CD4-positive, alpha-beta T cell treated with Interleukin-12 subunit alpha and Interleukin-12 subunit beta, for 1 hour (primary cell): ENCODE measurements at regions not wholly inside any gene's neighbourhood (a gene's known extent, or its start where the extent isn't known, plus 50 kb on each side); places are given as distances from the start of the nearest gene placed in this dataset.

ENCODE experiments used
- DNase-seq: peaks from one replicate; pipeline ENCODE4 v3.0.0-alpha.2; 2020

DNA sequence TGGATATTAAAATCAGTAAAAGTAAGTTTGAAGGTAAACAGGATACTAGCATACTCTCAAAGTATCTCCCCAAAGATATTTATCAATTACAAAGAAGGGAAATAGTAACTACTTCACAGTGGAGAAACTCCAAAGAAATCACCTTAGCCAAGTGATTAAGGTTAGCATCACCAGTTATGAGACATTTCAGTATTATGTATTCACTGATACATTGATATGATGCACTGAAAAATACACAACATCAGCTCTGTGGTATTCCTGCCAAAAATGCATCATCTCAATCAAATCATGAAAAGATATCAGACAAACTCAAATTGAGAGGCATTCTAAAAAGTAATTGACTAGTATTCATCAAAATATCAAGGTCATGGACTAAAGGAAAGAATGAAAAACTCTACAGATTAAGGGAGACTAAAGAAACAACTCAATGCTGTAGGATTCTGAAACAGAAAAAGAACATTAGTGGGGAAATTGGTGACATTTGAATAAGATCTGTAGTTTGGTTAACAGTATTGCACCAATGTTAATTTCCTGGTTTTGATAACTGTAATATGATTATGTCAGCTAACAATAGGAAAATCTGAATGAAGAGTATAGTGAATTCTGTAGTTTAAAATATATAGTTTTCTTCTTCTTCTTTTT lies 215.4 kb downstream of the UACA start:
- no peak for DNase-seq

DNA sequence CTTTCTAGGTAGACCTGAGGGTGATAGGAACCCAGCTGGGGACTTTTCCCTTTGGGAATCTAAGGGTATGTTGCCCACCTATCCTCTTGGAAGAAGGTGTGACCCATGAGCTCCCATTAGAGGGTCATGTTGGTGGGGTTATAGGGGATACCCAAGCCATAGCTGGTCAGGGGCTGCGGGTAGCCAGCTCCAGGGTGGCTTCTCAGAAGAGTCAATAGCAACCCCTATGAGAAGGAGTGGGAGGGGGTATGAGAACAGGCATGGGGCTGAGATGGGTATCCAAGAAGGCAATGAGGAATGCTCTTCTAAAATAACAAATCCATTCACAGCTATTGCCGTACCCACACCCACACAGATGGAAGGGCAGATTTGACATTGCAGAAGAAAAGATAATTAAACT lies 217.8 kb downstream of the UACA start:
- no peak for DNase-seq

DNA sequence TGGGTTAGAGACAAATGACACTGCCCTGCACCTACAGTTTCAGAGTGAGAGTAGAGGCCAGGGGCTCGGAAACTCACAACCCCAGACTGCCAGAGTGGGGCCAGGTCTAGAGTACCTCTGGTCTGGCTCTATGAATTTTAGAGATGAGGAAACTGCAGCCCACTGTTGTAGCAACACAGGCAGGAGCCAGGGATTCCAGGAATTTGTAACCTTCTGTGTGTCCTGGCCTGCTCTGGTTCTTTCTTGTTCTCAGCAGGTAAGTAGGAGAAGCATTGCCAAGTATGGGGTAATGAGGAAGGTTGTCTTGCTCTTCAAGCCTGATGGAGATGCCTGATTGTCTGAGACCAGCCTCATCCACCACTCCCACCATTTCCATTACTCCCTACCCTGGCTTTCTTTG lies 221.8 kb downstream of the UACA start:
- DNase-seq, result no peak

DNA sequence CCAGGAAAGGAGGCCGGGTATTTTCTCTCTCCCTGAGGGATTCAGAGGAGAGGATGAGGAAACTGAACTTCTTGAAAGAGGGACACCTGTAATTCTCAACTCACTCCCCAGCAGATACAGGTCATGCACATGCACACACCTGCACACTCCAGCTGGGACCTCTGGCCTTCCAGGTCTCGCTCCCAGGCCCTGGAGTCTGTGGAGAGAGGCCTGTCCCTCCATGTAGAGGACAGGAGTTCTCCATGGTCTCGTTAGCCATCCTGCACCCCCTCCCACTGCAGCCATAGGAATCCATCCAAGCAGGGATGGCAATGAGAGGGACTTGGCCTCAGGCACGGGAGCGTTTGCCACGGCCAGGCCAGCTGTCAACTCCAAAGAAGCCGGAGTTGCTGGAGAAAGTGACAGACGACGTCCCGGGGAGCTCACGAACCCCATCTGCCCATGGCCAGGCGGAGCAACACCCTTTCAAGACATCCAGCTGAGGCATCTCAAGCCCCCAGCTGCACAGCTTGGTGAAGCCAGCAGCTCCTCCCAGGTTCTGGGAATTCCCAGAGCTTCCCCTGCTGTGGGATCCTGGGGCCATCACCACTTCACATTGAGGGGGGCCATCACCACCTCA lies 223.3 kb downstream of the UACA start:
- DNase-seq, result no peak

DNA sequence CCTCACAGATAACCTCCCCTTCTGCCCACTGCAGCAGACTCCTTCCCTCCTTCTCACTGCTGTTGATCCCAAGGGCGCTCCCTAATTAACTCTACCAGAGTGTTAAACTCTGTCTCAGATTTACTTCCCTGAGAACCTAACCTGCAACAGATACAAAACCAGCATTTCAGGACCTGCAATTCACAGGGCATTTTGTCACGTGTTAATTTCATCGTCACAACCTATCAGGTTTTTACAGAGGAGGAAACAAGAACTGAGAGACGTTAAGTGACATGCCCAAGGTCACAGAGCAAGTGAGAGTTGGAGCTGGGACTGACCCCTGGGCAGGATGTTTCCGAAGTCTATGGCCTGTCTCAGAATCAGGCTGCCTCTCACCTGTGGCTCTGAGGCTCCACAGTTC lies 223.9 kb downstream of the UACA start:
- DNase-seq, result no peak

DNA sequence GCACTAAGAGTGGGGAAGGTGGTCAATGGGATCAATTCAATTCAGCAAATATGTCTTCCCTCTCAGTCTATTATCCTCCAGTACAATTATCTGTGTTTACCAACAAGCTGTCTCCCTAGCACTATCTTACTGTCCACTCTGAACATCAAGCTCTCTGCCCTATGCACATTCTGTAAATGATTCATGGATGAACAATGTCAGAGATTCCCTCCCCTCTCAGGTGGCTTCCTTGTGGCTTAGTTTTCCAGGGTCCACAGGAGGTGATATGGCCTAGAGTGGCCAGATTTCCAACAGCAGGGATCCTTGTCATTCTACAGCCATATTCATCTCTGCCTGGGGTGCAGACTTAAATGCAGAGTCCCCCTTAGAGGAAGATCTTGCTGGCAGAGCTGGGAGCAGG lies 225.1 kb downstream of the UACA start:
- no peak for DNase-seq

DNA sequence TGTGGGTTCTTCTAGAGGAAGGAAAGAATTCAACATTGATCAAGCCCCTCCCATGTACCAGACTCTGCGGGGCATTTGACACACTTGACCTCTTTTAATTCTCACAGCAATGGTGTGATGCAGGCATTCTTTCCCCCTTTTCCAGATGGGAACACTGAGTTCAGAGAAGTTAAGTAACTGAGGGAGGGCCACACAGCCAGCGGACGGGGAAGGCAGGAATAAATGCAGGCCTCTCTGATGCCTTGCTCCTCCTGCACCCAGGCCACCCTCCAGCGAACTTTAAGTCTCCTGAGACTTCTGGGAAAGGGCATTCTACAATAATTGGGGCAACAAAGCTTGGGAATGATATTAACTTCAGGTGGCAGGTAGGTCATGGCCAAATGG lies 227.4 kb downstream of the UACA start:
- DNase-seq, result no peak

DNA sequence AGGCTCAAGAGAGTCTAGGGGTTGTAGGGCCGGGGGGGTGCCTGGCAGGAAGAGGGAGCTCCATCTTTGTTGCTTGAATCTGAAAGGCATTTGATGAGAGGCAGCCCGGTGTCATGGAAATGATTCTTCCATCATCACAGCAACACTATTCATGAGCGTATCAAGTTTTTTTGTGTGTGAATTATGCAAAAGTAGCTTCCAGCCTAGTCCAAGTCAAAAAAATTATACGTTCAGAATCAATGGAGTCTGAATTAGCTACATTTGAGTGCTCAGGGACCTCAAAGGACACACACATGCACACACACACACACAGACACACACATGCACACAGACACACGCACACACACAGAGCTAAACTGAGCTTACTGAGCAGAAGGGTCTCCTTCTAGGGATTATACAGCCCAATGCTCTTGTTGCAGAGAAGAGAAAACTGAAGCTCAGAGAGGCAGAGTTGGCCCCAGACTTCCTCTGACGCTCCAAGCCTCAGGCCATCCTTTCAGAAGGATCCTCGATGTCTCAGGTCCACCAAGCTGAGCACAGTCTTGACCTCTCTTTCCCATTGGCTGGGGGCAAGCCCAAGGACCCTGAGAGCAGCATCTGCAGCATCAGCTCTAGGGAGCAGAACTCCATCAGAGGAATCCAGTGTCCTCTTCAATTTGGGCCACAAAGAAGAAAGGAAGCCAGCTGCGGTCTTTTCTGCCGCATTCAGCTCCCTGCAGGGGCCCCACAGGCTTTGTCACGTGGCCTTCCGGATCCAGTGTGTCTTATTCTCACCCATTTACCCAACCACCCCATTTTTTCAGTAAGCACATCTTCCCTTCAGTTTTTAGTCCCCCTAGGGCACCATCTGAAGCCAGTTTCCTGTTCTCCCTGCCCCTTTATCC lies 228.0 kb downstream of the UACA start:
- DNase-seq, result peak; percentile 55

DNA sequence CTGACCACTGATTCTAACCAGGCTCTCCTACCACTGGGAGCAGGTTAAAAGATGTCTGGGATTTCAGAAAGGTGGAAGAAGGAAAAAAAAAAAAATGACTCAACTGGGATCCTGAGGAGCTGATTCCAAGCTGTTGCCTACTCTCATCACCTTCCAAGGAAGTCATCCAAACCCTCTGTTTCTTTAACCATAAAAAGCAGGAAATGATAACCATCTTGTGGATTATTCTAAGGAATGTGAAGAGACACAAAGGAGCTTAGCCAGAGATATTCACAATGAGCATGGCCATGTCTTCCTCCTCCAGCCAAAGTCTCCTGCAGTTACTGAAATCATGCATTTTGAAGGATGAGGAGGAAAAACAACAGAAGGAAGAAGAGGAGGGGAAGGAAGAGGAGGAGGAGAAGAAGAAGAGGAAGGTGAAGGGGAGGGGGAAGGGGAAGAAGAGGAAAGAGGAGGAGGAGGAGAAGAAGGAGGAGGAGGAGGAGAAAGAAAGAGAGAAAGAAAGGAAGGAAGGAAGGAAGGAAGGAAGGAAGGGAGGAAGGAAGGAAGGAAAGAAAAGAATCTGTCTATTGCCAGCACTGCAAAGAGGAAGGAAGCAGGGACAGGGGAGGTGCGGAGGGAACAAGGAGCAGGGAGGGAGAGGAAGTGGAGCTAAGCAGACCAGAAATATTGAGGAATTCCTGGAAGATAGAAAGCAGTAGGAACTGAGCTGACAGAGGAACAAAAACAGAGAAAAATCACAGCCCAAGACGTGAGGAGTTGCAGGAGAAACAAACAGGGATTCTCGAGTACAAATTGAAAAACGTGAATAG lies 229.2 kb downstream of the UACA start:
- DNase-seq, result no peak

DNA sequence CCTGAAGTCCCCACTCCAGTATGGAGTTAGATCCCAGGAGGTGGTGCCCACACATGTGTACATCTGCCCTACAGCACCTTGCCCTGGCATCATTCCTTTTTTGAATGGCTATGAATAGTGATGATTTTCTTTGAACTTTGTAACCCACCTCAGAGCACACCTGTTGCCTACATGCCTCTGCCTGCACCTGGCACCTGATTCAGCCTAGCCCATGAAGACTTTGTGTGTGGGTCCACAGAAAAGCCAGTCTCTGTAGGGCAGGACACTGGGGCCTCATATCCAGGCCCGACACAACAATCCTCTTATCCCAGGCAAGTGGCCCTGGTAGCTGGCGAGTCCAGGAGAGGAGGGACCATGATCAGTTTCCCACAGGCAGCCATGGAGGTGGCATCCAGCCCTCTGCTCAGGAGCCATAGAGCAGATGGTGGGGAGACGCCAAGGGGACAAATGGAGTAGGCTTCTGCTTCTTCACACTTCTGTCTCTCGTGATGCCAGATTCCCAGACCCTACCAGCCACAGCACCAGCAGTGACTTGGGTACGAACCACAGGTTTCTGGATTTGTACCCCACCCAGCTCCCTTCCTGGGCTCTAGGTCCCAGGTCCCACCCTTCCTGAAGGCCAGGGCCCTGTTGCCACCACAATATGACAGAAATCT lies 230.7 kb downstream of the UACA start:
- DNase-seq, result no peak

DNA sequence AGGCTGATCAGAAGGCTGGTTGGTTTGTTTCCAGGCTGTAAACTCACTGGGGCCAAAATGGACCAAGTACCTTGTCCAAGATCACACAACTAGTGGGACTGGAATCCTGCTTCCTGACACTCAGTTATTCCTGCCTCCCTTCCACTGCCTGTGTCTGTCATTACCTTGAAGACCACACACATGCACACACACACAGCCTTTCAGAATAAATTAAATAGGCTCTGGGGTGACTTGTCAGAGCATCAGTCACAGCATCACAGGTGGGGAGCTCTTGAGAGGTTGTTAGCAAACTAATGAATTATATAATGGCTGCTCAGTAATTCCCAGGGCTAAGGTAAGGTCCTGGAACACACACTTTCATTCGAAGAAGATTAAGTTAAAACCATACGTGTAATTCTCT lies 231.8 kb downstream of the UACA start:
- no peak for DNase-seq

DNA sequence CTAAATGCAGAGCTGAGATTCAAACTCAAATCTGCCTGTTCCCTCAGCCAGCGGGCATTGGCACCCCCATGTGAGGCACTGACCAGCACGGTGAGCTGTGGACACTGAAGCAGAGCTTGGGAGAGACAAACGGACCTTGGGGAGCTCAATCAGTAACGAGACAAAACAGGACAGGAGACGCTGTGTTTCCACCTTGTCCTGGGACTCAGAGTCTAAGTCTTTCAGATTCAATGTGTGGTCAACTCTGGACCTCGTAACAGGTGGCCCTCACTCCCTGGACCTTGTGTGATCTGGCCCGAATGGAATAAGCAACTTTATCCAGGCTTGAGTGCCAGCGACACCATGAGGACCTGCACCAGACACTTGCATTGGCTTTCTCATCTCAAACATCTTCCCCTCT lies 232.5 kb downstream of the UACA start:
- no peak for DNase-seq

DNA sequence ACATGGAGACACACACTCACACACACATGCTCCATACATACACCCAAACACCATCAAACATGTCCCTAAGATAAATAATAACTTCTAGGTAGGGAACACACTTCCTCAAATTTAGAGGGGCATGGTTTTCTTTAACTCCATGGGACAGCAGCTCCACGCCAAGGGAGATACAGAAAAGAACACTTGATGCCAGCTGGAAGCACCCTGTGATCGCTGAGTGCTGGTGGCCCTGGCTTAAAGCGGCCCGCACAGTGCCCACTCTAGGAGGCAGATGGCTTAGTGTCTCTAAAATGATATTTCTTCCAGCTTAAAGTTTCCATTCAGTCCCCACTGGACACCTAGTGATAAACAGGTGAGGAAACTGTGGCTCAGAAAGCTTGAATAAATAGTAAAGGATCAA lies 232.9 kb downstream of the UACA start:
- no peak for DNase-seq

DNA sequence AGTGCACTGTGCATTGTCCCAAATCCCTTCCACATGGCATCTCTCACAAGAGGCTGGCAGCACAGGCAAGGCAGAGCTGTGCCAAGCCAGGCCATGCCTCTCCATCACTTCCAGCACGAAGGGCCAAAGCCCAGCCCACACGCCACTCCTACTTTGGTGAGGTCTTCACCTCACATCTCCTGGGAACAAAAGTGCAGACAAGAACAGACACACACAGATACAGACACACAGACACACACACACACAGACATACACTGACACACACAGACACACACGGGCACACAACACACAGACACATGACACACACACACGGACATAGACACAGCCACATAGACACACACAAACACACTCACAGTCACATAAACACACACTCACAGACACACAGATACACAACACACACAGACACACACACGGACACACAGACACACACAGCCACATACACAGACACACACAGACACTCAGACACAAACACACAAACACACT lies 233.3 kb downstream of the UACA start:
- DNase-seq, result no peak

DNA sequence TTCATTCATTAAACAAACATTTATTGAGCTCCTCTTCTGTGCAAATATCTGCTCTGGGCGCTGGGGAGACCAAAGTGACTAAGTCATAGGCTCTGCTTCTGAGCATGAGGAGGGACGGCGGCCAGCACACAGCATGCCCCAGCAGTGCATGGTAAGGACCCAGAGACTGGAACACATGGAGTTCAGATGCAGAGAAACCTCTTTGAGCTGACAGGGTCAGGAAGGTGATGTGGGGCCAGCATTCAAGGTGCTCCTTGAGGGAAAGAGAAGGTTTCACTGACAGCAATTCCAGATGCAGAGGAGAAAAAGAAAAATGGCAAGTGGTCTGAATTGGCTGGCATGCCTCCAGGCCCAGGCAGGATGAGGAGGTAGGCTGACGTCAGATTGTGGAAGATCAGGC lies 234.5 kb downstream of the UACA start:
- DNase-seq, result no peak

DNA sequence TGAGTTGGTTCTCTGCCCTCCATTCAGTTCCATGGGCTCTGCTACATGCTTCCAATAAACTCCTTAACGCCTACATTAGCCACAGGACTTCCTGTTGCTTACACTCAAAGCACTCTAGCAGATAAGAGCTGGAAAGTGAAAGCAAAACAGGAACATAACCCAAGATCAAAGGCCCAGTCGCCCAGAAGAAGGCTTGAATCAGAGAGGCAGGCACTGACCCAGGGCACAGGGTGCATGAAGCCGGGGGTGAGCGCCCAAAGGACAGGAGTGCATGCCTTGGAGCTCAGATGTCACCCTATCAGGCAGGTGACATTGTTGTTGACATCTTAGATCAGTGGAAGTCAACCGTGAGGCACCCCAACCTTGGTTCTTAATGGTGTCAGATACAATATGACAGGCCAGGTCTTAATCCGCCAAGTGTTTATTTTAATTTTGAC lies 235.1 kb downstream of the UACA start:
- peak; percentile 74 for DNase-seq

DNA sequence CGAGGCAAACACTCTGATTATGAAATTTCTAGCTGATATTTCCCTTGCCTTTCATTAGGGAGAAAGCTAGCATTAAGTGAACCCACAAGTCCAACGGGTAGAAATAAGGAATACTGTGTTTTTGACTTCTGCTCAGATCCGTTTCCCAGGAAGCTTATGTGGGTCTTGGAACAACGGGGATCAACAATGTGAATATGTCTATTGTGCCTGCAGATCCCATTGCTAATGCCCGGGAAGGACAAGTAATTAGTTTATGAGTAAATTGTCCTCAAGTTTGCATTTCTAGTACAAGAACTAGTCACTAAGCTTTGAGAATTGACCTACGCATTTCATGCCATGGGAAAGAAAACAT lies 236.4 kb downstream of the UACA start:
- no peak for DNase-seq

DNA sequence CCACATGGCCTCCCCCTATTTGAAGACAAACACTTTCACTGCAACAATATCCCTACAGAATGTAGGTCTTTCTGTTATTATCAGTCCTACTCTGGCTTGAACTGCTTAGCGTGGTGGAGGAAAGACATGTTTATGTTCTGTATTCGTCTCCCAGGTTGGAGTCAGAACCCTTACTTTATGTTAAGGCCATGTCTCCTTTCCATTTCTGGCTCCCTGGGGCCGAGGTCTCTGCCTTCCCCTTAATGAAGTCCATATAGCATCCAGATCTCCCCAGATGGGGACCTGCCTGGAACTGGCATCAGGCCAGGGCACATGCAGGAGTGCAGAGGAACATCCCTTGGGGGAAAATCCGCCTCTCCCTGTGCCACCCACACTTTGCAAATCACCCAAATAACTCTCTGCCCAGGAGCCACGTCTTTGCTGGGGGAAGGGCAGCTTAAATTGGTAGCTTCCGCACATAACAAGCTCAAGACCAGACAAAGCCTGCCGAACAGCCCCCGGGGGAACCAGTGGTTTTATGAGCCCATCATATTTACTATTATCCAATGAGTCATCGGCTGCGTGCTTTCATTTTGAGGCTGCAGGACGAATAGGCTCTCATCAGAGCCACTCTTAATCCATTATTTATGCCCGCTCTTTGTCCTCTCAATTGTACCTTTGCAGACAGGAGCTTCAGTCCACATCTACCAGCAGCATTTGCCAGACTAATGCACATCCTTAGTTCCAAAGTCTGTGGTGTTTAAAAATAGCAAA lies 237.0 kb downstream of the UACA start:
- DNase-seq, result no peak

DNA sequence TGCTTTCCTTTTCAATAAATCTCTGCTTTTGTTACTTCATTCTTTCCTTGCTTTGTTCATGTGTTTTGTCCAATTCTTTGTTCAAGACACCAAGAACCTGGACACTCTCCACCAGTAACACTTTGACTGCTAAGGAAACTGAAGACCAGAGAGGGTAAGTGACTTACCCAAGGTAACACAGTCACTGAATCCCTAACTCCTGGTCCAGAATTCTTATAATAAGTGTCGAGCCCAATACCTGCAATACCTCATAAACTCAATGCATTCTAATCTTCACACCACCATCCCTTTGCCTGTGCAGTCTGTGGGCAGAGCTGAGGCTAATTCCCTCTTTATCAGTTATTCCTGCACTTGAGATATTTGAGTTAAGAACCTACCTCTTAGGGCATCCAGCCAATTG lies 237.8 kb downstream of the UACA start:
- no peak for DNase-seq

DNA sequence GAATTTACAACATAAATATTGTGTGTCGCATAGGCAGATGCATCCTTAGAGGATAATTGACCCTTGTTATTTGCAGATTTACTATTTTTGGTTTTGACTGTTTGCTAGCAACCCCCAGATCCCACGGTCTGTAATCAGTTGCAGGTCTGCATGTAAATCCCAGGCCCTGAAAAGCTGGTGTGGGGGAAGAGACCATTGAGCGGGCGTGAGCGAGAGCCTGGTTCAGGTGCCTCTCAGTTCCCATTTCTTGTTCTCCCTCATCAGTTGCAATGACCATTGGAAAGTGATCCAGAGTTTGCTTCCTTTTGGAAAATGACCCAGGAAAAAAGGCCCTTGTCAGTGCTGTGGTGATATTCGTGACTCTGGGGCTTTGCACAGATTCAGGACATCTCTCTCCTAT lies 238.9 kb downstream of the UACA start:
- no peak for DNase-seq

DNA sequence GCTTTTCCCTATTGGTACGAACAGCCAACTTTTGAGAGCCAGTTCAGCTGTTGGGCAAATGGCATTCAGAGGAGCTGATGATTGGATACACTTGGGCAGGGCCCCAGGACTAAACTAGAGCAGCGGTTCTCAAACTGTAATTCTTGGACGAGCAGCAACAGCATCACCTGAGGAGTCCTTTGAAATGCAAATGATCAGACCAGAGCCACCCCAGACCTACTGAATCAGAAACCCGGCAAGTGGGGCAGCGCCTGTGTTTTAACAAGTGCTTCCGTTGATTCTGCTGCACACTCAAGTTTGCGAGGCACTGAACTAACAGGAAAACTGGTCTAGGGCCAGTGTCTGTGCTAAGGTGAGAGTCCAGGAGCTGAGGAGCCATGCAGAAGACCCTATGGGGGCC lies 239.7 kb downstream of the UACA start:
- no peak for DNase-seq

DNA sequence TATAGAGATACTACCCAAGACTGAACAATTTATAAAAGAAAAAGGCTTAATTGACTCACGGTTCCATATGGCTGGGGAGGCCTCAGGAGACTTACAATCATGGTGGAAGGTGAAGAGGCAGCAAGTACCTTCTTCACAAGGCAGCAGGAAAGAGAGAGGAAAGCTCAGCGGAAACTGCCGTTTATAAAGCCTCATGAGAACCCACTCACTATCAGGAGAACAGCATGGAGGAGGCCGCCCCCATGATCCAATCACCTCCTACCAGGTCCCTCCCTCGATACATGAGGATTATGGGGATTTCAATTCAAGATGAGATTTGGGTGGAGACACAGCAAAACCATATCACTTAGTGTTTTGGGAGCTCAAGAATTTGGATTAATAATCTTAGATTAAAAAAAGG lies 240.2 kb downstream of the UACA start:
- no peak for DNase-seq
